PC-9 (cell line): ENCODE measurements at regions not wholly inside any gene's neighbourhood (a gene's known extent, or its start where the extent isn't known, plus 50 kb on each side); places are given as distances from the start of the nearest gene placed in this dataset.

Experiments
- EZH2 ChIP-seq: fragments of 200-600 bp; sonication (generic); IDR thresholded peaks from 2 replicates; pipeline ENCODE4 v1.8.0; 2017; ENCODE audit warnings: antibody characterized with exemption, low read depth
- TF ChIP-seq, protein P1 (sequence below): fragments of 200-600 bp; sonication (generic); conservative IDR thresholded peaks from 2 replicates; pipeline ENCODE4 v1.6.1; 2017; ENCODE audit warnings: mixed run types, antibody characterized with exemption, mild to moderate bottlenecking, moderate library complexity

DNA sequence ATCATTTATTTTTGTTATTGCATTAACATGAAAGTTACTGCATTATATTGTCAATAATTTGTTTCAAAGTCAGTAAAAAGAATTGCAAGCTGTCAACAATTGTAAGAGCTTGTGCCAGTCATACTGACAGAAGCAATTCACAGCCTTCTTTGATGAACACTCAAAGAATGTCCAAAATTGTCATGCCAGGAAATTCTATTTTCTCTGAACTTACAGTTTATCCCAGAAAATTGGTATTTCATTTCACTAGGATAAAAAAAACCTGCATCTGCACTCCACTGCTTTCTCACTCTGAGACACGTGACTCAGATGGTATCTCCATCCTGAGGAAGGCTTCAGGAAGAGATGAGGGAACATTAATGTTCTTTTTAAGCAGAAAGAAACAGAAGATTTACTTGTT lies 332.6 kb upstream of the CCDC54 start:
- TF ChIP-seq, protein P1, sequence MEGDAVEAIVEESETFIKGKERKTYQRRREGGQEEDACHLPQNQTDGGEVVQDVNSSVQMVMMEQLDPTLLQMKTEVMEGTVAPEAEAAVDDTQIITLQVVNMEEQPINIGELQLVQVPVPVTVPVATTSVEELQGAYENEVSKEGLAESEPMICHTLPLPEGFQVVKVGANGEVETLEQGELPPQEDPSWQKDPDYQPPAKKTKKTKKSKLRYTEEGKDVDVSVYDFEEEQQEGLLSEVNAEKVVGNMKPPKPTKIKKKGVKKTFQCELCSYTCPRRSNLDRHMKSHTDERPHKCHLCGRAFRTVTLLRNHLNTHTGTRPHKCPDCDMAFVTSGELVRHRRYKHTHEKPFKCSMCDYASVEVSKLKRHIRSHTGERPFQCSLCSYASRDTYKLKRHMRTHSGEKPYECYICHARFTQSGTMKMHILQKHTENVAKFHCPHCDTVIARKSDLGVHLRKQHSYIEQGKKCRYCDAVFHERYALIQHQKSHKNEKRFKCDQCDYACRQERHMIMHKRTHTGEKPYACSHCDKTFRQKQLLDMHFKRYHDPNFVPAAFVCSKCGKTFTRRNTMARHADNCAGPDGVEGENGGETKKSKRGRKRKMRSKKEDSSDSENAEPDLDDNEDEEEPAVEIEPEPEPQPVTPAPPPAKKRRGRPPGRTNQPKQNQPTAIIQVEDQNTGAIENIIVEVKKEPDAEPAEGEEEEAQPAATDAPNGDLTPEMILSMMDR = no peak
- no peak for TF ChIP-seq EZH2
